Fibroblast of pulmonary artery (primary cell): ENCODE measurements at regions not wholly inside any gene's neighbourhood (a gene's known extent, or its start where the extent isn't known, plus 50 kb on each side); places are given as distances from the start of the nearest gene placed in this dataset.

Source experiments
- DNase-seq: peaks from one replicate; pipeline ENCODE4 v3.0.0-alpha.2; 2010; ENCODE audit warnings: low read depth
- H3K4me3 ChIP-seq: replicated peaks from 2 replicates; pipeline ENCODE4 v1.5.1; 2011; ENCODE audit warnings: low read depth, mild to moderate bottlenecking, control low read depth, low read length, moderate library complexity
- CTCF ChIP-seq: IDR thresholded peaks from 2 replicates; pipeline ENCODE4 v1.5.1; 2011; ENCODE audit warnings: mild to moderate bottlenecking, control low read depth, low read length, inconsistent platforms; ENCODE audit errors: missing control alignments

DNA sequence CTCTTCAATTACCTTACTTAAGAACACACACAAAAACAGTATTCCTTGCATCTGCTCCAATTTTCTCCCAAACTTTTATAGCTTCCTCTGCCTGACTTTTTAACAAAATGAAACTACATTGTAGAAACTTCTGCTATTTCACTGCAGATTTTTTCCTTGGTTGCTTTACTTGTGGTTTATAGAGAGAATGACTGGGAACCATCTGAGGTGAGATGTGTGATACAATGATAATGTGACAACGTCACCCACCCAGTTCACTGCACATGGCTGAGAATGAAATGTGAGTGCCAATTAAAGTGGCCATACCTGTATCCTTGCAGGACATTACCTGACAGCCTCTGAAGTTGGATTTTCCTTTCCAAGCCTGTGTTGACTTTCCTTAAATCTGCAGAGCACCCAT, 258.4 kb downstream of the CD83 start:
- H3K4me3 ChIP-seq, result no peak overlapping the region
- TF ChIP-seq CTCF, result no peak
- no peak for DNase-seq

- no peak for TF ChIP-seq CTCF
- H3K4me3 ChIP-seq, result no peak overlapping the region
- no peak for DNase-seq
These were observed 262.0 kb downstream of the CD83 start for GRCh38 chr6:14379568-14379967.

DNA sequence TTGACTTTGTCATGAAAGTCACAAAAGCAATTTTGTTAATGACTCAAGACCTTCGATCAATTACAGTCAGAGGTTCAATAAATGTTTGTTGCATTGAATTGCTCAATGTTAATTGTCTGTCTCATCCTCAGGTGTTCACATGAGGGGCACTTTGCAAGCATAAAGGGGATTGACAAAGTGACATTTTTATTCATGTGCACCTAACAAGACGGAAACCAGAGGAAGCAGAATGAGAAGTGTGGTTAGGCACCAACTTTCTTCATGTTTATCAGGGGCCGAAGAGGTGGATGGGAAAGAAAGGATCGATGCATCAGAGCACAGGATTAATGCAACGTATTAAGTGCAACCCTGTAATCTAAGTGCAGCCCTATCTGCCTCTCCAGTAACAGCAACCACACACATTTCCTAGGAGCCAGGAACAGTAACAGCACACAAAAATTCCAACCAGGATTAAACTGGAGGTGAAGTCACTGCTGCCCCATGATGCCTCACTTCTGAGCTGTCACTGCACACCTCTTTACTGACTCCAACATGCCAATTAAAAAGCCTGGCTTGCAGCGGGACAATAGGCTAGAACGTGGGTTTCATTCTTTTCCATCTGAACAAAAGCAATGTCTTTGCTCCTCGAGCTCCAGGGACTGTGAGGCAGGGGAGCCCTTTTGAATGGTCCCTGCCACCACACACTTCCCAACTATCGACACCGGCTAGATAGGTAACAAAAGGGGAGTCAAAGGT, 262.7 kb downstream of the CD83 start:
- no peak overlapping the region for H3K4me3 ChIP-seq
- DNase-seq, result no peak
- no peak for TF ChIP-seq CTCF

- no peak for TF ChIP-seq CTCF
- DNase-seq, result no peak
- H3K4me3 ChIP-seq, result no peak overlapping the region
These were observed 263.6 kb downstream of the CD83 start for GRCh38 chr6:14380901-14381828.

- no peak for TF ChIP-seq CTCF
- no peak overlapping the region for H3K4me3 ChIP-seq
- no peak for DNase-seq
These were observed 264.5 kb downstream of the CD83 start for GRCh38 chr6:14381829-14382677.

GRCh38 chr6:14382678-14383236, 265.2 kb downstream of the CD83 start:
- no peak for DNase-seq
- no peak for TF ChIP-seq CTCF
- H3K4me3 ChIP-seq, result no peak overlapping the region
